GM21526 (cell line): ENCODE measurements at regions not wholly inside any gene's neighbourhood (a gene's known extent, or its start where the extent isn't known, plus 50 kb on each side); places are given as distances from the start of the nearest gene placed in this dataset.

Experiments
- ATAC-seq: cut with Tn5 transposase; IDR thresholded peaks from one replicate; pipeline ENCODE4 v1.9.1; 2021; ENCODE audit warnings: moderate library complexity; ENCODE audit not compliant: unreplicated experiment, low FRiP score

GRCh38 chr3:161794551-161794950, 297.9 kb downstream of the OTOL1 start:
- ATAC-seq: no peak

- ATAC-seq: no peak
Observed at GRCh38 chr3:161796312-161796711, 299.7 kb downstream of the OTOL1 start.

GRCh38 chr3:161796780-161797179, 300.2 kb downstream of the OTOL1 start:
- ATAC-seq: no peak

- no peak for ATAC-seq
Observed at GRCh38 chr3:161798016-161798415, 301.4 kb downstream of the OTOL1 start.

GRCh38 chr3:161800985-161801559, 304.5 kb downstream of the OTOL1 start:
- ATAC-seq: no peak

- ATAC-seq: no peak
Observed at GRCh38 chr3:161818106-161818505, 321.5 kb downstream of the OTOL1 start.

GRCh38 chr3:161821591-161821990, 325.0 kb downstream of the OTOL1 start:
- no peak for ATAC-seq

GRCh38 chr3:161822291-161822690, 325.7 kb downstream of the OTOL1 start:
- no peak for ATAC-seq

GRCh38 chr3:161823910-161824309, 327.3 kb downstream of the OTOL1 start:
- ATAC-seq: no peak

- no peak for ATAC-seq
Observed at GRCh38 chr3:161838021-161838420, 341.4 kb downstream of the OTOL1 start.

GRCh38 chr3:161848376-161848775, 351.8 kb downstream of the OTOL1 start:
- no peak for ATAC-seq

GRCh38 chr3:161851941-161852566, 355.4 kb downstream of the OTOL1 start:
- ATAC-seq: peak; percentile 90

- no peak for ATAC-seq
Observed at GRCh38 chr3:161852744-161853143, 356.1 kb downstream of the OTOL1 start.

GRCh38 chr3:161854232-161854771, 357.7 kb downstream of the OTOL1 start:
- peak; percentile 65 for ATAC-seq

- no peak for ATAC-seq
Observed at GRCh38 chr3:161859057-161859456, 362.4 kb downstream of the OTOL1 start.

- ATAC-seq: no peak
Observed at GRCh38 chr3:161859865-161860450, 363.4 kb downstream of the OTOL1 start.

GRCh38 chr3:161863775-161864174, 367.2 kb downstream of the OTOL1 start:
- no peak for ATAC-seq

- no peak for ATAC-seq
Observed at GRCh38 chr3:161866176-161866575, 369.6 kb downstream of the OTOL1 start.

GRCh38 chr3:161875483-161875882, 378.9 kb downstream of the OTOL1 start:
- ATAC-seq: no peak

- ATAC-seq: no peak
Observed at GRCh38 chr3:161879470-161879869, 382.9 kb downstream of the OTOL1 start.

GRCh38 chr3:161884830-161885229, 388.2 kb downstream of the OTOL1 start:
- ATAC-seq: no peak

- ATAC-seq: no peak
Observed at GRCh38 chr3:161890147-161890625, 393.6 kb downstream of the OTOL1 start.
